ENCODE measurements at regions not wholly inside any gene's neighbourhood (a gene's known extent, or its start where the extent isn't known, plus 50 kb on each side); places are given as distances from the start of the nearest gene placed in this dataset.

DNA sequence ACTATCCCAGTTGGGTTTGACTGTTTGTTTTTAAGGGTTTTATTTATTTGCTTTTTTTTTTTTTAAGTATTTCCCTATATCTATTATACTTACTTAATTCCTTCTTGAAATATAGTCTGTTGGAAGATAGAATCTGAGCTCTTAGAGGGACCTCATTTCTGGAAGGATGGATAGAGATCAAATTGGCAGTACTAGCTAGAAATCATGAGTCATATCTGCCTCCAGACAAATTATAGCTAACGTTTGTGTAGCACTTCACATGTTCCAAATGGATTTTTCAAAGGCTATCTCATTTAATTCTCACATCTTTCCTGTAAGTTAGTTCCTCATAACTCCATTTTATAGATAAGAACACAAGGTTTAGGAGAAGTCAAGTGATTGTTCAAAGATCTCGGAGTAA is 384.7 kb downstream of the ZIC1 start:
- CTCF ChIA-PET = no interaction called here
- no peaks in the 10 kb centered on the region for H3K4me1 ChIP-seq (ENCODE audit: insufficient read depth, low read length, poor library complexity, severe bottlenecking)
- no TSS peak for BruUV-seq (replicated peaks)
- POLR2A ChIA-PET (ENCODE audit: low non-redundant PET) = no interaction called here
- intact Hi-C loops (cut with micrococcal nuclease; ENCODE audit: unreplicated experiment) = no loop called here
- no peak overlapping the region for H3K27ac ChIP-seq (ENCODE audit: low read depth, low read length, poor library complexity, severe bottlenecking)
- H3K9me3 ChIP-seq (ENCODE audit: low read depth, low read length, poor library complexity, severe bottlenecking) = no peaks in the 10 kb centered on the region
- no peak for DNase-seq (ENCODE audit: low spot score)
- no peak for TF ChIP-seq EZH2 (IDR thresholded peaks at IDR 0.05; ENCODE audit: borderline replicate concordance, low read depth, low read length, poor library complexity, severe bottlenecking)
- TF ChIP-seq, protein P1, sequence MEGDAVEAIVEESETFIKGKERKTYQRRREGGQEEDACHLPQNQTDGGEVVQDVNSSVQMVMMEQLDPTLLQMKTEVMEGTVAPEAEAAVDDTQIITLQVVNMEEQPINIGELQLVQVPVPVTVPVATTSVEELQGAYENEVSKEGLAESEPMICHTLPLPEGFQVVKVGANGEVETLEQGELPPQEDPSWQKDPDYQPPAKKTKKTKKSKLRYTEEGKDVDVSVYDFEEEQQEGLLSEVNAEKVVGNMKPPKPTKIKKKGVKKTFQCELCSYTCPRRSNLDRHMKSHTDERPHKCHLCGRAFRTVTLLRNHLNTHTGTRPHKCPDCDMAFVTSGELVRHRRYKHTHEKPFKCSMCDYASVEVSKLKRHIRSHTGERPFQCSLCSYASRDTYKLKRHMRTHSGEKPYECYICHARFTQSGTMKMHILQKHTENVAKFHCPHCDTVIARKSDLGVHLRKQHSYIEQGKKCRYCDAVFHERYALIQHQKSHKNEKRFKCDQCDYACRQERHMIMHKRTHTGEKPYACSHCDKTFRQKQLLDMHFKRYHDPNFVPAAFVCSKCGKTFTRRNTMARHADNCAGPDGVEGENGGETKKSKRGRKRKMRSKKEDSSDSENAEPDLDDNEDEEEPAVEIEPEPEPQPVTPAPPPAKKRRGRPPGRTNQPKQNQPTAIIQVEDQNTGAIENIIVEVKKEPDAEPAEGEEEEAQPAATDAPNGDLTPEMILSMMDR (conservative IDR thresholded peaks at IDR 0.05; ENCODE audit: low read depth, low read length) = no peak
- no peaks in the 10 kb centered on the region for H3K36me3 ChIP-seq (ENCODE audit: insufficient read depth, low read length, poor library complexity, severe bottlenecking)
- no peaks in the 10 kb centered on the region for H3K27me3 ChIP-seq (replicated peaks; ENCODE audit: insufficient read depth, low read depth, low read length, poor library complexity)
- H3K4me3 ChIP-seq (ENCODE audit: low read depth, low read length, poor library complexity, severe bottlenecking) = no peak overlapping the region

DNA sequence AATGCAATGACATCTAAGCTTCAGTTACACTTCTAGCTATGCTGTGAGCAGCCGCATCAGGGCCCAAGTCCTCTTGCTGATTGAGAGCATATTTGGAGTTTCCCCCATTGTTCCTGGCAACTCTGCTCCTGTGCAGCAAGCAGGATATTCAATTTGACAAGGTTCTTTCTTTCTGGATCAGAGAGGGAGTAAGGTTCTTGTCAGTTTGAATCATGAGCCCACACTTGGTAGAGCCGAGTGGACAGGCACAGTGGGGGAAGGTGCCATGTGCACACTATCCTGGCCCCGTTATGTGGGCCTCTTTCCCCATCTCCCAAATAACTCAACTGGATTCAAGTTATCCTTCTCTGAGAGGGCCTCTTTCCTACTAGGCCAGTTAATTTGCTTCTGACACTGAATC is 385.4 kb downstream of the ZIC1 start:
- Histone ChIP-seq H3K4me1 (ENCODE audit: insufficient read depth, low read length, poor library complexity, severe bottlenecking) (no peaks in the 10 kb centered on the region), H3K27me3 (replicated peaks; ENCODE audit: insufficient read depth, low read depth, low read length, poor library complexity) (no peaks in the 10 kb centered on the region), H3K36me3 (ENCODE audit: insufficient read depth, low read length, poor library complexity, severe bottlenecking) (no peaks in the 10 kb centered on the region), H3K27ac (ENCODE audit: low read depth, low read length, poor library complexity, severe bottlenecking) (no peak overlapping the region), H3K9me3 (ENCODE audit: low read depth, low read length, poor library complexity, severe bottlenecking) (no peaks in the 10 kb centered on the region), H3K4me3 (ENCODE audit: low read depth, low read length, poor library complexity, severe bottlenecking) (no peak overlapping the region)
- intact Hi-C loops (cut with micrococcal nuclease; ENCODE audit: unreplicated experiment) = no loop called here
- TF ChIP-seq, protein P1 (conservative IDR thresholded peaks at IDR 0.05; ENCODE audit: low read depth, low read length) = no peak
- TF ChIP-seq EZH2 (IDR thresholded peaks at IDR 0.05; ENCODE audit: borderline replicate concordance, low read depth, low read length, poor library complexity, severe bottlenecking) = no peak
- no peak for DNase-seq (ENCODE audit: low spot score)
- no TSS peak for BruUV-seq (replicated peaks)
- ChIA-PET POLR2A (ENCODE audit: low non-redundant PET) (no interaction called here), CTCF (no interaction called here)

DNA sequence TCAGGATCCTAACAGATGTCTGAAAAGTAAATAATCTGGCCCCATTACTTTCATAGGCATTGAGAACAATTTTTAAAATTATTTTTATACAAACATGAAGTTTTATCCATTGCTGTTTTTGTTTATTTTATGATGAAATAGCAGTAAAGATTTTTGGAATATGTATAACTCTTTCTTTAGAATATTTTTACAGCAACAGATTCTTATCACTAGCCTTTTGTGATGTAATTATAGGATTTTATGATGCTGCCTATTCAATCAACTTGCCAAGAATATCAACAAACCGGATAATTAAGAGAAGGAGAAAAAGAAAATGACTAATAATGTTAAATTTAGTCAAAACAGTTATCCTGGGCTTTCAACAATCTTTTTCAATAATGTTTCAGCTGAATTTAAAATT is 386.3 kb downstream of the ZIC1 start:
- ChIA-PET POLR2A (ENCODE audit: low non-redundant PET) (no interaction called here), CTCF (interaction anchor here (0.6 kb wide), 1 partner anchor 536 kb away, joined by 3 read pairs; no protein-coding TSS in a partner anchor)
- Histone ChIP-seq H3K4me1 (ENCODE audit: insufficient read depth, low read length, poor library complexity, severe bottlenecking) (no peaks in the 10 kb centered on the region), H3K36me3 (ENCODE audit: insufficient read depth, low read length, poor library complexity, severe bottlenecking) (no peaks in the 10 kb centered on the region), H3K27me3 (replicated peaks; ENCODE audit: insufficient read depth, low read depth, low read length, poor library complexity) (no peaks in the 10 kb centered on the region), H3K9me3 (ENCODE audit: low read depth, low read length, poor library complexity, severe bottlenecking) (no peaks in the 10 kb centered on the region), H3K4me3 (ENCODE audit: low read depth, low read length, poor library complexity, severe bottlenecking) (no peak overlapping the region), H3K27ac (ENCODE audit: low read depth, low read length, poor library complexity, severe bottlenecking) (no peak overlapping the region)
- BruUV-seq (replicated peaks) = no TSS peak
- TF ChIP-seq, protein P1 (conservative IDR thresholded peaks at IDR 0.05; ENCODE audit: low read depth, low read length) = no peak
- no peak for DNase-seq (ENCODE audit: low spot score)
- intact Hi-C loops (cut with micrococcal nuclease; ENCODE audit: unreplicated experiment) = no loop called here

Measured in A673 (cell line).